ENCODE measurements at regions not wholly inside any gene's neighbourhood (a gene's known extent, or its start where the extent isn't known, plus 50 kb on each side); places are given as distances from the start of the nearest gene placed in this dataset.
A peak's percentile ranks its signal among the peaks of the same experiment; 100 is the strongest.
"Not testable (repeated sequence)": the region's sequence is repeated elsewhere in the genome, so short reads cannot be mapped to it uniquely, and the experiment has no call there.

- no peak overlapping the region for H3K27ac ChIP-seq (ENCODE audit: low read depth)
- H3K27me3 ChIP-seq (ENCODE audit: insufficient read depth), result no peaks in the 10 kb centered on the region
- H3K36me3 Mint-ChIP-seq (ENCODE audit: low read depth), result peaks cover 19% of the 10 kb centered on the region
- H3K4me3 Mint-ChIP-seq, result no peak overlapping the region
- ATAC-seq, result peak; percentile 57
- no peaks in the 10 kb centered on the region for H3F3A ChIP-seq (replicated peaks; ENCODE audit: low read depth)
- H3K9me3 Mint-ChIP-seq, result peaks cover 33% of the 10 kb centered on the region
- H3K4me1 Mint-ChIP-seq, result peaks cover under 1% of the 10 kb centered on the region
- no peaks in the 10 kb centered on the region for H4K20me1 ChIP-seq (replicated peaks; ENCODE audit: insufficient read depth)
- 0 out of 2 replicates have a peak overlapping the region, but pooled peaks have one; percentile 28 for H2AFZ ChIP-seq
- no peak overlapping the region for H3K4me2 ChIP-seq
- peak; percentile 22 for DNase-seq (ENCODE audit: low spot score)
- peaks cover 4% of the 10 kb centered on the region; the same call in 1 of the 2 replicates for H3K4me1 ChIP-seq (ENCODE audit: insufficient read depth)
- no peaks in the 10 kb centered on the region for H3K79me2 ChIP-seq (replicated peaks; ENCODE audit: insufficient read depth)
- H3K36me3 ChIP-seq (ENCODE audit: insufficient read depth), result no peaks in the 10 kb centered on the region; the same call in 1 of the 2 replicates
- H3K27me3 Mint-ChIP-seq (ENCODE audit: insufficient read depth, low read depth, poor library complexity), result peaks cover 14% of the 10 kb centered on the region
- H3K27ac Mint-ChIP-seq, result no peak overlapping the region
- peaks cover 8% of the 10 kb centered on the region for H3K9me2 ChIP-seq (ENCODE audit: insufficient read depth)
- H3K4me3 ChIP-seq, result no peak overlapping the region
- TF ChIP-seq ETS1 (IDR thresholded peaks at IDR 0.05), result no peak
- no peak for TF ChIP-seq ZNF114 (CRISPR knock-in tag; IDR thresholded peaks at IDR 0.05)
- no peak for TF ChIP-seq POLR2AphosphoS5 (IDR thresholded peaks at IDR 0.05; ENCODE audit: low read depth)
- TF ChIP-seq EZH2phosphoT487 (IDR thresholded peaks at IDR 0.05; ENCODE audit: unreplicated experiment), result no peak
- no peak for TF ChIP-seq REST (IDR thresholded peaks at IDR 0.05; ENCODE audit: unreplicated experiment)
- TF ChIP-seq ZNF331 (CRISPR knock-in tag; IDR thresholded peaks at IDR 0.05; ENCODE audit: low read depth), result no peak
- no peak for TF ChIP-seq ZNF462 (CRISPR knock-in tag; IDR thresholded peaks at IDR 0.05)
- no peak for TF ChIP-seq EZH2 (IDR thresholded peaks at IDR 0.05; ENCODE audit: low read depth, unreplicated experiment)
- TF ChIP-seq STAT1 (IDR thresholded peaks at IDR 0.05; ENCODE audit: unreplicated experiment), result no peak
Observed at GRCh38 chr2:183543731-183544130, 419.5 kb downstream of the NUP35 start.

- Mint-ChIP-seq H3K27me3 (ENCODE audit: insufficient read depth, low read depth, poor library complexity) (peaks cover 14% of the 10 kb centered on the region), H3K9me3 (peaks cover 33% of the 10 kb centered on the region), H3K36me3 (ENCODE audit: low read depth) (peaks cover 19% of the 10 kb centered on the region)
- not testable (repeated sequence) for H3K9me2 ChIP-seq (ENCODE audit: insufficient read depth); DNase-seq (ENCODE audit: low spot score); H3K4me3 Mint-ChIP-seq; H2AFZ ChIP-seq; H3K27ac ChIP-seq (ENCODE audit: low read depth); H3K4me1 ChIP-seq (ENCODE audit: insufficient read depth); H3K27ac Mint-ChIP-seq; H4K20me1 ChIP-seq (replicated peaks; ENCODE audit: insufficient read depth); H3K4me1 Mint-ChIP-seq; H3K4me3 ChIP-seq; H3K4me2 ChIP-seq; H3K79me2 ChIP-seq (replicated peaks; ENCODE audit: insufficient read depth); H3K27me3 ChIP-seq (ENCODE audit: insufficient read depth); ATAC-seq; H3K36me3 ChIP-seq (ENCODE audit: insufficient read depth); H3F3A ChIP-seq (replicated peaks; ENCODE audit: low read depth)
Observed at GRCh38 chr2:183546560-183547350, 422.5 kb downstream of the NUP35 start.

Data from GM23338 (cell line).